Activated T-helper 2 cell treated with anti-CD3 and anti-CD28 coated beads, Interferon-gamma antibody, Interleukin-2, Interleukin-4, amounts not matched to agents 10 μg/mL and 5 μg/mL and 100 μg/mL, durations not matched to agents 14 hours and 24 hours and 36 hours (primary cell): ENCODE measurements at regions not wholly inside any gene's neighbourhood (a gene's known extent, or its start where the extent isn't known, plus 50 kb on each side); places are given as distances from the start of the nearest gene placed in this dataset.

Experiments used
- DNase-seq: peaks from one replicate; pipeline ENCODE4 v3.0.0; 2021; ENCODE audit warnings: low spot score
- H3K27ac Mint-ChIP-seq: one replicate; pipeline ENCODE4 v1.8.0; 2021; ENCODE audit warnings: mixed read lengths
- H3K27me3 Mint-ChIP-seq: one replicate; pipeline ENCODE4 v1.8.0; 2021; ENCODE audit warnings: low read depth, mixed read lengths
- H3K36me3 Mint-ChIP-seq: one replicate; pipeline ENCODE4 v1.8.0; 2021; ENCODE audit warnings: low read depth, mixed read lengths
- H3K4me1 Mint-ChIP-seq: one replicate; pipeline ENCODE4 v1.8.0; 2021; ENCODE audit warnings: low read depth, mixed read lengths
- H3K4me3 Mint-ChIP-seq: one replicate; pipeline ENCODE4 v1.8.0; 2021; ENCODE audit warnings: low read depth, mild to moderate bottlenecking, moderate library complexity, mixed read lengths
- H3K9me3 Mint-ChIP-seq: one replicate; pipeline ENCODE4 v1.8.0; 2021; ENCODE audit warnings: mixed read lengths
- intact Hi-C: fragments of 100-400 bp; cut with micrococcal nuclease; formaldehyde crosslinking; loops from one replicate; pipeline ENCODE4 v1.15.1; 2023

DNA sequence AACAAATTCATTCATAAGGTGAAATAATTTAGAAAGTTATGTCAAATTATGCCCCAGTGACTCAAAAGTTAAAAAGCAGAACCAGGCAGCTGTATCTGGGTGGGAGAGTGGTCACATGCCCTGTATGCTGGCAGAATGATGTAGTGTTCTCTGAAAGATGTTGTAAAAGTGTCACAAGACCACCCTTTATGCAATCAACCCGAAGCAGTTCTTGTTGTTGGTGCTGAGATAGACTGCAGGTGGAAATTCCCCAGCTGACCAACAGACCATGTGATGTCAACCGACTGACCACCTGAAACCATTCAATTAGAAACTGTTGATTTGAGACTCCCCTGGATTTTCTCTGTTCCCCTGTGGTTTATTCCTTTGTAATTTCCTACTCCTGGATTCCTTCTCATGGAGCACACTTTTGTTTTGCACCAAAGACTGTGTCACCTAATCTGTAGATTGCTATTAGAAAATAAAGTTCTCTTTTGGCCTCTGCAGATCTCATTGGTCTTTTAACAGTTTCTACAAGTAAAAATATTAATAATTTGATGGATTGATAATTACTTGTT lies 1341.3 kb upstream of the LRRTM1 start:
- intact Hi-C loops, result no loop called here
- H3K27me3 Mint-ChIP-seq, result no peaks in the 10 kb centered on the region
- H3K9me3 Mint-ChIP-seq, result peaks cover 56% of the 10 kb centered on the region
- no peaks in the 10 kb centered on the region for H3K4me1 Mint-ChIP-seq
- no peaks in the 10 kb centered on the region for H3K36me3 Mint-ChIP-seq
- DNase-seq, result no peak
- no peak overlapping the region for H3K4me3 Mint-ChIP-seq
- no peak overlapping the region for H3K27ac Mint-ChIP-seq

DNA sequence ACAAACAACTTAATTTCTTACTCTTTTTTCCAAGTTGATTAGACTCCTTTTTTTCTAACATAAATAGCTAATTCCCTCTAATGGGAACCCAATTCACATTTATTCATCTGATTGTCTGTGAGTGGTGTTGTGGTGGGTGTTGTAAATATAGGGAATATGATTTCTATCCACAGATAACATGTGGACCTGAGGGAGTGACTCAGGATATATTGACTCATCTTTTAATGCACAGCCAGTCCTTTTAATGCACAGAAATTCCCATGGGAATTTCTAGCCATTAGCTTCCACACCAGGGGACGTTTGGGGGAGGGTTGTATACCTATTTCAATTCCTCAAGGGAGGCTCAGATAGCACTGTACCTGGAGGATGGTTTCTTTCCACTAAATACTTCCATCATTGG lies 1339.6 kb upstream of the LRRTM1 start:
- intact Hi-C loops, result no loop called here
- Mint-ChIP-seq H3K9me3 (peaks cover 61% of the 10 kb centered on the region), H3K4me3 (no peak overlapping the region), H3K27ac (no peak overlapping the region), H3K27me3 (no peaks in the 10 kb centered on the region), H3K36me3 (no peaks in the 10 kb centered on the region), H3K4me1 (no peaks in the 10 kb centered on the region)
- no peak for DNase-seq

DNA sequence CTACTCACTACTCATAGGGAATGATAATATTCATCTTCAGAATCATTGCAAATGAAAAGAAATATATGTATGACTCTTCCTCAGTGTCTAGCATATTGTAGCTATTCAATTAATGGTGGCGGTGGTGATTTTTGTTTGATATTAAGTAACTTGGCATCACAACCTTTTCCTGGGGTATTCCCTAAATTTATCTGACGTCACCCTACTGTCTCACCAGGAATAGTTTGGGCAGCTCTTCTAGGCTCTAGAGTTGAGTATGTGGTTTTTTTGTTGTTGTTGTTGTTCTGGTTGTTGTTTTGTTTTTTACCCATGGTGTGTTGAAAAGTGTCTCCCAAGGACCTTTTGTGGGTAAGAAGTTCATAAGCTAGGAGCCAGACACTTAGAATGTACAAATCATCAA lies 1320.3 kb upstream of the LRRTM1 start:
- Mint-ChIP-seq H3K4me3 (no peak overlapping the region), H3K27me3 (no peaks in the 10 kb centered on the region), H3K36me3 (no peaks in the 10 kb centered on the region), H3K4me1 (no peaks in the 10 kb centered on the region), H3K9me3 (peaks cover 51% of the 10 kb centered on the region), H3K27ac (no peak overlapping the region)
- no peak for DNase-seq
- intact Hi-C loops, result no loop called here

DNA sequence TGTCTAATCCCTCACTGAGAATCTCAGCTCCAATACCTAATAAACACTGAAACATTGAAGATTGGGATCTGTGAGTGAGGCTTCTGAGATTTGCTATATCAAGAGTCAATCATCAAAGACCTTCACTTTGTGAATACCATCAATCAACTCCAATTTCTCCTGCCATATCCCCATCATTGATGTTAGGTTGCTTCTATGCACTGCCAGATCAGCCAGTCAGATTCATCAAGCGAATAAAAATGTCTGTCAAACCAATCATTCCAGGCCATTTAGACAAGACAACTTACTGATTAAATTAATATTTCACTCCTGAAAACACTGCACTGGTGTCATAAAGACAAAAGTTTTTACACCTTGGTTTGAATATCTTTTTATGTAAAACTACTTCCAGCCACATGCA lies 1295.5 kb upstream of the LRRTM1 start:
- intact Hi-C loops, result no loop called here
- no peak for DNase-seq
- Mint-ChIP-seq H3K9me3 (peaks cover 32% of the 10 kb centered on the region), H3K4me3 (no peak overlapping the region), H3K27me3 (no peaks in the 10 kb centered on the region), H3K4me1 (no peaks in the 10 kb centered on the region), H3K27ac (no peak overlapping the region), H3K36me3 (no peaks in the 10 kb centered on the region)

- H3K27me3 Mint-ChIP-seq, result no peaks in the 10 kb centered on the region
Measured at GRCh38 chr2:81598453-81598852, 1293.9 kb upstream of the LRRTM1 start.

GRCh38 chr2:81589406-81589805 lies 1284.9 kb upstream of the LRRTM1 start:
- H3K9me3 Mint-ChIP-seq, result peaks cover 21% of the 10 kb centered on the region
- H3K4me3 Mint-ChIP-seq, result no peak overlapping the region
- no peaks in the 10 kb centered on the region for H3K27me3 Mint-ChIP-seq
- no peaks in the 10 kb centered on the region for H3K4me1 Mint-ChIP-seq
- no peak for DNase-seq
- no peaks in the 10 kb centered on the region for H3K36me3 Mint-ChIP-seq
- intact Hi-C loops, result no loop called here
- no peak overlapping the region for H3K27ac Mint-ChIP-seq

More at GRCh38 chr2:81598453-81598852, 1293.9 kb upstream of the LRRTM1 start:
- intact Hi-C loops, result no loop called here
- Mint-ChIP-seq H3K9me3 (peaks cover 26% of the 10 kb centered on the region), H3K27ac (no peak overlapping the region), H3K4me1 (no peaks in the 10 kb centered on the region), H3K36me3 (no peaks in the 10 kb centered on the region), H3K4me3 (no peak overlapping the region)
- DNase-seq, result no peak

DNA sequence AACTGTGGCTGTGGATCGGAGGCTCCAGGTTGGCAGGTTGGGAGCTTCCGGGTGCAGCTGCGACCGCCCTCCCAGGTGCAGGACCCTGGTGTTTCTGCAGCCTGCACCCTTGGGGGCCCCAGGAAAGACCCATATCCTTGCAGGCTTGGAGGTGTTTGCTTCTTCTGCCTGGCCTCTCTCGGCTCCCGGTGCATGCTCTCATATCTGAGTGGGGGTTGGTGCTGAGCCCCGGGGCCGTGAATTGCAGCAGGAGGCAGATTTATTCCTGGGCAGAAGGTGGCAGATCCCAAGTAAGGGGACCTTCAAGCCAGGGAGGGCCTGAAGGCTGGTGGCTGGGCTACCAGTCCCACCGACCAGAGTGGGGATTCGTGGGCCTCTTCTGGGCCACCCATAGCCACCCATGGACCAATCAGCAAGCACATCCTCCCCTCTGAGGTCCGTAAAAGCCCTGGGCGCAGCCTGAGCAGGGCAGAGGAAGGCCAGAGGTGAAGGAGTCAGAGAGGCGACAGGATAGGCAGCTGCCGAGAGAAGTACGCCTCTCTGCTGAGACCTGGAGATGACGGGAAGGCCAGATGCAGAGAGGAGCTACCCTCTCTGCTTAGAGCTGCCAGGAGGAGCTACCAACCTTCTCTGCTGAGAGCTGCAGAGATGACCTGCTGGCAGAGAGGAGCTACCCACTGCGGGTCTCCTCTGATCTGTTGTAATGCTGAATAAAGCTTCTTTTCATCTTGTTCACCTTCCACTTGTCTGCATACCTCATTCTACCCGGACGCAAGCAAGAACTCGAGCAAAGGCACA lies 1279.0 kb upstream of the LRRTM1 start:
- H3K27ac Mint-ChIP-seq, result no peak overlapping the region
- H3K27me3 Mint-ChIP-seq, result no peaks in the 10 kb centered on the region
- peaks cover 39% of the 10 kb centered on the region for H3K9me3 Mint-ChIP-seq
- intact Hi-C loops, result no loop called here
- no peaks in the 10 kb centered on the region for H3K36me3 Mint-ChIP-seq
- H3K4me1 Mint-ChIP-seq, result no peaks in the 10 kb centered on the region
- H3K4me3 Mint-ChIP-seq, result no peak overlapping the region
- DNase-seq, result no peak

- DNase-seq, result no peak
- Mint-ChIP-seq H3K27me3 (no peaks in the 10 kb centered on the region), H3K27ac (no peak overlapping the region), H3K36me3 (no peaks in the 10 kb centered on the region), H3K4me3 (no peak overlapping the region), H3K9me3 (peaks cover 56% of the 10 kb centered on the region), H3K4me1 (no peaks in the 10 kb centered on the region)
- intact Hi-C loops, result no loop called here
Measured at GRCh38 chr2:81576713-81577112, 1272.2 kb upstream of the LRRTM1 start.

GRCh38 chr2:81551040-81551634 lies 1246.6 kb upstream of the LRRTM1 start:
- Mint-ChIP-seq H3K27ac (no peak overlapping the region), H3K27me3 (no peaks in the 10 kb centered on the region), H3K4me3 (no peak overlapping the region), H3K36me3 (no peaks in the 10 kb centered on the region), H3K4me1 (no peaks in the 10 kb centered on the region), H3K9me3 (peaks cover 21% of the 10 kb centered on the region)
- intact Hi-C loops, result no loop called here
- no peak for DNase-seq

DNA sequence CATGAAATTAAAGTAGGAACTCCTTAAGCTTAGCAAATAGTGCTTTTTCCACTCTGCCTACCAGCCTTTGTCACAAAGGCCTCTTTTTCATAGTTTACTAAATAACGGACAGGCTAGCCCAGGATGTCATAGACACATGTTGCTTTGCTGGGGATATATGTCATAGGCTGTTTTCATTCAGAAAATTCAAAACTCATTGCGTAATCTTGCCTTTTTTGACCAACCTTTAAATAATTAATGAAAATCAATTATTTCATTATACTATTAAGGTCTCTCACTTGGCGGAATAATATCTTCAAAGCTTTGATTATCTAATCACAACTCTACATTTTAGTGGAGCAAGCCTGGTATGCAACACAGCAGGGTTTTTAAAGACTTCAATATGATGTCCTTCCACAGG lies 1245.7 kb upstream of the LRRTM1 start:
- no peaks in the 10 kb centered on the region for H3K4me1 Mint-ChIP-seq
- intact Hi-C loops, result no loop called here
- no peak overlapping the region for H3K27ac Mint-ChIP-seq
- DNase-seq, result no peak
- no peak overlapping the region for H3K4me3 Mint-ChIP-seq
- no peaks in the 10 kb centered on the region for H3K27me3 Mint-ChIP-seq
- no peaks in the 10 kb centered on the region for H3K36me3 Mint-ChIP-seq
- peaks cover 26% of the 10 kb centered on the region for H3K9me3 Mint-ChIP-seq

DNA sequence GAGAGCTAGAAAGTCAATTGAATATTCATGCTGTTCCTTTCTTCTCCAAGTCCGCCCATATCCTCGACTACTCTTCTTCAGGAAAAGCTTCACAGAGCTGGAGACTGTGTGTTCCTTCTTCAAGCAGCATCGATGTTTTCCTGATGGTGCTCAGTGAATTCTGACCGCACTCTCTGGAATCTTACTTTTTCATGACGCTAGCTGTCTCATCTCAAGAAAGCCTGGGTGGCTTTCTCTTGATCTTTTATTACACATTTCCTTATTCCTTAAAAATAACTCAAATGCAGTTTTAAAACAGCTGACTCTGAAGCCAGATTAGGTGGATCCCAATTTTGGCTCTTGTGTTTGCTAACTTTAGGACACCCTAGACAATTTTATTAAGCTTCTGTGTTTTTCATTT lies 1245.1 kb upstream of the LRRTM1 start:
- DNase-seq, result no peak
- Mint-ChIP-seq H3K9me3 (peaks cover 23% of the 10 kb centered on the region), H3K4me1 (no peaks in the 10 kb centered on the region), H3K36me3 (no peaks in the 10 kb centered on the region), H3K27me3 (no peaks in the 10 kb centered on the region), H3K4me3 (no peak overlapping the region), H3K27ac (no peak overlapping the region)
- intact Hi-C loops, result no loop called here

DNA sequence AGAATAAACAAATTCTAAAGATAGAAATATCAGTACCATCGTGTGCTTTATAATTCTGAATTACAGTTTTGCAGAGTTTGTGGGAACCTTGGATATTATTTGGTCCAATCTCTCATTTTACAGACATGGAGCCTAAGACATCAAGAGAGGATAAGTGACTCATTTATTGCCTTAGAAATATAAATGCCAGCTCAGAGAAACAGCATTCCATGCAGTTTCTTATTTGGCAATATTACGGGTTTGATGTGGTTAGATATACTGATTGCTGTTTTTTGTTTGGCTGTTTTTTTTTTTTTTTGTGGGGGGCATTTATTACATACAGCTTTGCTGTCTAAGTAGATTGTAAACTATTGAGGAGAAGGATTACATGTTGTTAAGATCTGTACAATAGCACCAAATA lies 1241.1 kb upstream of the LRRTM1 start:
- no peak for DNase-seq
- H3K27ac Mint-ChIP-seq, result no peak overlapping the region
- H3K4me3 Mint-ChIP-seq, result no peak overlapping the region
- no peaks in the 10 kb centered on the region for H3K4me1 Mint-ChIP-seq
- intact Hi-C loops, result no loop called here
- H3K9me3 Mint-ChIP-seq, result peaks cover 16% of the 10 kb centered on the region
- H3K27me3 Mint-ChIP-seq, result no peaks in the 10 kb centered on the region
- no peaks in the 10 kb centered on the region for H3K36me3 Mint-ChIP-seq

- Mint-ChIP-seq H3K4me3 (no peak overlapping the region), H3K27me3 (no peaks in the 10 kb centered on the region), H3K4me1 (no peaks in the 10 kb centered on the region), H3K36me3 (no peaks in the 10 kb centered on the region), H3K9me3 (peaks cover 21% of the 10 kb centered on the region), H3K27ac (no peak overlapping the region)
- intact Hi-C loops, result no loop called here
- DNase-seq, result no peak
Measured at GRCh38 chr2:81542119-81542518, 1237.6 kb upstream of the LRRTM1 start.
